ENCODE measurements at regions not wholly inside any gene's neighbourhood (a gene's known extent, or its start where the extent isn't known, plus 50 kb on each side); places are given as distances from the start of the nearest gene placed in this dataset.
"Not testable (repeated sequence)": the region's sequence is repeated elsewhere in the genome, so short reads cannot be mapped to it uniquely, and the experiment has no call there.

DNA sequence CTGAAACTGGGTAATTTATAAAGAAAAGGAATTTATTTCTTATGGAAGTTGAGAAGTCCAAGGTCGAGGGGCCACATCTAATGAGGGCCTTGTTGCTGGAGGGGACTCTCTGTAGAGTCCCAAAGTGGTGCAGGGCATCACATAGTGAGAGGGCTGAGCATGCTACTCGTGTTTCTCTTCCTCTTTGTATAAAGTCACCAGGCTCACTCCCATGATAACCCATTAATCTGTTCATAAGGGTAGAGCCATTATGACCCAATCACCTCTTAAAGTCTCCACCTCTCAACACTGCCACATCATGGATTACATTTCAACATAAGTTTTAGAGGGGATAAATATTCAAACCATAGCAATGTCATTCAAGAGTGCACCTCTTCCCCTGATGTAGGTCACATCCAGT lies 79.1 kb upstream of the ATP2B1 start:
- CTCF ChIA-PET: no interaction called here

DNA sequence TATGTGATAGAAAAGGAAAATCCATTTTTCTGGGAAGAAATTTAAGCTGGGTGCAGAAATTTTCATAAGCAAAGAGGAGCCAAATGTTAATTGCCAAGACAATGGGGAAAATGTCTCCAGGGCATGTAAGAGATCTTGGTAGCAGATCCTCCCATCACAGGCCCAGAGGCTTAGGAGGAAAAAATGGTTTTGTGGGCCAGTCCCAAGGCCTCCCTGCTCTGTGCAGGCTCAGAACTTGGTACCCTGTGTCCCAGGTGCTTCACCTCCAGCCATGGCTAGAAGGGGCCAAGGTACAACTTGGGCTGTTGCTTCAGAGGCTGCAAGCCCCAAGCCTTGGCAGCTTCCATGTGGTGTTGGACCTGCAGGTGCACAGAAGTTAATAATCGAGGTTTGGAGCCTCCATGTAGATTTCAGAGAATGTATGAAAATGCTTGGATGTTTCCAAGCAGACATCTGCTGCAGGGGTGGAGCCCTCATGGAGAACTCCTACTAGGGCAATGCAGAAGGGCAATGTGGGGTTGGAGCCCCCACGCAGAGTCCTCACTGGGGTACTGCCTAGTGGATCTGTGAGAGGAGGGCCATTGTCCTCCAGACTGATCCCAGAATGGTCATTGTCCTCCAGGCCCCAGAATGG lies 77.7 kb upstream of the ATP2B1 start:
- CTCF ChIA-PET: no interaction called here
- POLR2A ChIA-PET: no interaction called here

More for the DNA sequence above, 79.1 kb upstream of the ATP2B1 start:
- POLR2A ChIA-PET: no interaction called here

DNA sequence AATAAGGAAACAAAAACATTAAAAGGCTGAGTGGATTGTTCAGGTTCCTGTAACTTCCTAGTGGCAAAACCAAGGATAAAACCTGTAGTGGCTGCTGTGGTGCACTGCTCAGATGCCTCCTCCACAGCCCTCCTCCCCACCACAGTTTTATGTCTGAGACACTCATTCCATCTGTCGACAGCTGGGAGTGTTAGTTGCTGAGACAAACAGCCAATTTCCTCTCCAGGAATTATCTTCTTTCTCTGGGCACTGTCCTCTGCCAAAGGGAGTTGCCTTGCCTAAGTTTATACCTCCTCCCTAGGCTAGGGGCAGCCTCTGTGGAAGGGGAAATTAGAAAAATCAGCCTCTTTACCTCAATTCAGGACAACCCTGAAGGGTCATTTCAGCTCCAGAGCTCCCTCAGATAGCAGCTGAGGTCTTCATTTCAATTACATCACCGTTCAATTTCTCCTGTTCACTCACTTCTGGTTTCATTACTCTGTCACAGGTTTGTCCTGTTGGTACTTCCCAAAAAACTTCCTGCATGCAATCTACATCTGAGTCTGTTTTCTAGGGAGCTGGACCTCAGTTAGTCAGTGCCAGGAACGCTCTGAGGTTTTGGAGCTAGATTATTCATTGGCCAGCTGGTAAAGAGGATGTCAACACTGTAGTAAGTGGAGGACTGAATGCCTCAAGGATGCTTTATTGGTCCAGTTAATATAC lies 74.9 kb upstream of the ATP2B1 start:
- CTCF ChIA-PET: no interaction called here
- POLR2A ChIA-PET: no interaction called here

DNA sequence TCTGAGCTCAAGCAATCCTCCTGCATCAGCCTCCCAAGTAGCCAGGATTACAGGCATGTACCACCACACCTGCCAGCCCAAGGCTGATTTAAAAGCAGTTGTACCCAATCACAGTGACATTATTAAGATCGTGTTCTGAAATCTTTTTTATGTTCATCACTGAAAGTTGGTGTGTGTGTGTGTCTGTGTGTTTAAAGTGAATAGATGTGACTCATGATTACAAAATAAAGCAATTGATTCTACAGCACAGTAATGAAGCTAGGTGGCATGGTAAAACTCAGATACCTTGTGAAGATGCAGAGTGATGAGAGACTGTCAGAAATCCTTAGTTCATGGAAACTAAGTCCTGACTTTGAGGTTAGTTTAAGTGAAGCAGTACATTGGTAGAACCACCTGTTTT lies 74.2 kb upstream of the ATP2B1 start:
- ChIA-PET CTCF (no interaction called here), POLR2A (no interaction called here)

- ChIA-PET CTCF (no interaction called here), POLR2A (no interaction called here)
Observed at GRCh38 chr12:89781946-89782550, 73.4 kb upstream of the ATP2B1 start.

- CTCF ChIA-PET: interaction anchor here (0.7 kb wide), 1 partner anchor 193 kb away, joined by 3 read pairs; no protein-coding TSS in a partner anchor
- POLR2A ChIA-PET: no interaction called here
Observed at GRCh38 chr12:89781156-89781555, 72.5 kb upstream of the ATP2B1 start.

GRCh38 chr12:89779090-89779489 lies 70.5 kb upstream of the ATP2B1 start:
- CTCF ChIA-PET: no interaction called here
- POLR2A ChIA-PET: no interaction called here

DNA sequence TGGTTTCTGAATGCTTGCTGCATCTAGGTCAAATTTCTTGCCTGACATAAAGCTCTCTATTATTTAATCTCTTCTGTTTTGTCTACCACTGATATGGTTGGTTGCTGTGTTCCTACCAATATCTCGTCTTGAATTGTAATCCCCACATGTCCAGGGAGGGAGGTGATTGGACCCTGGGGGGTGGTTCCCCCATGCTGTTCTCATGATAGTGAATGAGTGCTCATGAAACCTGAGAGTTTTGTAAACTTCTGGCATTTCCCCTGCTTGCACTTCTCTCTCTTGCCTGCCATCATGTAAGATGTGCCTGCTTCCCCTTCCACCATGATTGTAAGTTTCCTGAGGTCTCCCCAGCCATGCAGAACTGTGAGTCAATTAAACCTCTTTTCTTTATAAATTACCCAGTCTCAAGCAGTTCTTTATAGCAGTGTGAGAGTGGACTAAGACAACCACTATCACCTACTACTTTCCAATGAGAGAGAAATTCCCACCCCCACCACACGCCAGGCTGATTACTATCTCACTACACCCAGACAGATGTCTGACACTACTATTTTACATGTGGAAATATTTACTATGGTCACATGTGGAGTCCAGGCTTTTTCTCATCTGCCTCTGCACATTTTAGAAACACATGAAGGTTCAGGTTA lies 69.2 kb upstream of the ATP2B1 start:
- ChIA-PET POLR2A (no interaction called here), CTCF (no interaction called here)

DNA sequence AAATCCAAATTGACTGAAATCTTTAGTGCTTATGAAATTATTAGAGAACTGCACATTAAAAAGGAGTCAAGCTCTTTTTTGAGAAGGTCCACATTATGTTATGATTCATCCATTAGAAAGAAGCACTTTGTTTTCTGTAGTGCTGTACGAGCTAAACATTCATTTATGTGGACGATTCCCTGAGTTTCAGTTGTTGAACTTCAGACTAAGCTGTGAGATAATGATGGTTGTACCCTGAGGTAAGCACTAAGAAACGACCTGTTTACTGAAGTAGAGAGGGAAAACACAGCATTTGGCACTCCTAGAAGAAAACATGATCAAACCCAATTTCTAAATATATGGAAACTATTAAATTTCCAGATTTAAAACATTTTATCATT lies 67.3 kb upstream of the ATP2B1 start:
- POLR2A ChIA-PET: no interaction called here

GRCh38 chr12:89775063-89775985 lies 66.7 kb upstream of the ATP2B1 start:
- CTCF ChIA-PET: no interaction called here
- POLR2A ChIA-PET: no interaction called here

More for the DNA sequence above, 67.3 kb upstream of the ATP2B1 start:
- CTCF ChIA-PET: no interaction called here

GRCh38 chr12:89774645-89775044 lies 66.0 kb upstream of the ATP2B1 start:
- ChIA-PET CTCF (no interaction called here), POLR2A (interaction anchor here (0.6 kb wide), 1 partner anchor 150 kb away, joined by 3 read pairs; no protein-coding TSS in a partner anchor)

DNA sequence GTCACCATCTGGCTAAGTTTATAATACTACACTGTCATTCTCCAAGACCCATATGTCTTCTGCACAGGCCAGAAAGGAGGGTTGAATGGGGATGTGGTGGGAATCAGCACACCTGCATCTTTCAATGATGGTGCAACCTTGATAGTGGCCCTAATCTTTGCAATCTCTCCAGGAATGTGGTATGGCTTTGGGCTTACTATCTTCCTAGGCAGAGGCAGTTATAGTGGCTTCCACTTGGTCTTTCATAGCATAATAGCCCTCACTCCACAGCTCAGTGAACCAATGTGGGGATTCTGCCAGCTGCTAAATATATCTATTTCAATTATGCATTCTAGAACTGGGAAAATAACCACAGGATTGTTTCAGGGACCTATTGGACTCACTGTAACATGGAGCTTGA lies 61.8 kb upstream of the ATP2B1 start:
- ChIA-PET CTCF (no interaction called here), POLR2A (no interaction called here)

DNA sequence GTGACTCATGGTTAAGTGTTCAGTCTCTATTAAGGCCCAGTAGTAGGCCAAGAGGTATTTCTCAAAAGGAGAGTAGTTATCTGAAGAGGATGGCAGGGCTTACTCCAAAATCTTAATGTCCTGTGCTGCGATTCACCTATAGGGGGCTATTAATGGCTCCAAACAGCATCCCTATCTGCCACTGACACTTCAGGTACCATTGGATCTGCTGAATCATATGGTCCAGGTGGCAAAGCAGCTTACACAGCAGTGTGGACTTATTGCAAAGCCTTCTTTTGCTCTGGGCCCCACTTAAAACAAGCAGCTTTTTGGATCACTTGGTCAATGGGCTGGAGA lies 60.8 kb upstream of the ATP2B1 start:
- POLR2A ChIA-PET: interaction anchor here (1.2 kb wide), 1 partner anchor 13 kb away, joined by 4 read pairs; no protein-coding TSS in a partner anchor
- CTCF ChIA-PET: interaction anchor here (1.0 to 1.2 kb wide), 2 partner anchors 11 to 60 kb away, joined by 3 read pairs; no protein-coding TSS in a partner anchor

DNA sequence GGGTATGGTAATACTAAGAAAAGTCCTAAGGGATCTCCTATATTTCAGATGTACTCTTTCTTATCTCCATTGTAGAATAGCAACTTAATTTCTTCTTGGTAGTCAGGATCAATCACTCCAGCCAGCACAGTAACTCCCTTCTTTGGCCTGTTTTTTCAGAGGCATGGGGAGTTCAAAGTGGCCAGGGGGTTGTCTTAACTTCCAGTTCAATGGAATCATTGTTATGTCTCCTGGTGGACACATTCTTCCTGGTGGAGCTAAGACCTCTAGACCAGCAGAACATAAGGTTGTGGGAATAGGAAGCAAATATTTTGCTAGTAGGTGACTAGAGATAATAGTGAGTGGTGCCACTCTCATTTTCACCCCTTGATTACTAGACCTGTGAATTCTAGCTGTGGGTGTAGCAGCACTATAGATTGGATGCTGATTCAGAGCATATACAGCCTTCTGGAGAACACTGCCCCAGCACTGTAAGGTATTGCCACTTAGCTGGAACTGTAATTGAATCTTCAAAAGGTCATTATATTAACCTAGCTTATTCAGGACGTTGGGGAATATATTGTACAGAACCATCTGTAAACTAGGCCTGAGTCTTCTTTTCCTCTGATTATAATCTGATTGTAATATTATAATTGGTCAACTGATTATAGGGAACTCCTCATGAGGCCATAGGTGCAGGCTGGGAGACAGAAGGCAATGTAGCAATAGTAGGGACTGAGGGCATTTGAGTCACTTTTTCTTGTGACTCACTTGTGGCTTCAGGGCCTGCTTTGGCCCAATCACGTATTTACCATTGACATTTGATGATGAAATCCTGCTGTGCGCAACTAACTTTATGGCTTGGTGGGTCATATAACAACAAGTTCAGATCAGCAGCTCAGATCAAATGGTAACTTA lies 60.2 kb upstream of the ATP2B1 start:
- ChIA-PET CTCF (interaction anchor here (1.0 to 1.2 kb wide), 2 partner anchors 10 to 59 kb away, joined by 3 read pairs; no protein-coding TSS in a partner anchor), POLR2A (interaction anchor here (1.1 to 1.2 kb wide), 2 partner anchors 12 to 61 kb away, joined by 3 to 4 read pairs; no protein-coding TSS in a partner anchor)

- CTCF ChIA-PET: no interaction called here
- POLR2A ChIA-PET: no interaction called here
Observed at GRCh38 chr12:89765959-89766824, 57.6 kb upstream of the ATP2B1 start.

DNA sequence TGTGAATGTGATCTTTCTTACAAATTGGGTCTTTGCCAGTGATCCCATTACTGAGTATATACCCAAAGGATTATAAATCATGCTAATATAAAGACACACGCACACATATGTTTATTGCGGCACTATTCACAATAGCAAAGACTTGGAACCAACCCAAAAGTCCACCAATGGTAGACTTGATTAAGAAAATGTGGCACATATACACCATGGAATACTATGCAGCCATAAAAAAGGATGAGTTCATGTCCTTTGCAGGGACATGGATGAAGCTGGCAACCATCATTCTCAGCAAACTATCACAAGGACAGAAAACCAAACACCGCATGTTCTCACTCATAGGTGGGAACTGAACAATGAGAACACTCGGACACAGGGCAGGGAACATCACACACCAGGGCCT lies 55.5 kb upstream of the ATP2B1 start:
- CTCF ChIA-PET, POLR2A ChIA-PET: not testable (repeated sequence)

GRCh38 chr12:89762498-89763170 lies 54.0 kb upstream of the ATP2B1 start:
- POLR2A ChIA-PET: no interaction called here

More at GRCh38 chr12:89762498-89763170, 54.0 kb upstream of the ATP2B1 start:
- CTCF ChIA-PET: no interaction called here
